Mucosa of stomach (tissue), 1 donor: ENCODE measurements at regions not wholly inside any gene's neighbourhood (a gene's known extent, or its start where the extent isn't known, plus 50 kb on each side); places are given as distances from the start of the nearest gene placed in this dataset.
"Not testable (repeated sequence)": the region's sequence is repeated elsewhere in the genome, so short reads cannot be mapped to it uniquely, and the experiment has no call there.

ENCODE experiments used
- H3K27me3 ChIP-seq: one replicate; pipeline ENCODE4 v1.7.0; 2013; ENCODE audit warnings: mild to moderate bottlenecking, low read length; ENCODE audit not compliant: control insufficient read depth, insufficient read depth
- H3K36me3 ChIP-seq: one replicate; pipeline ENCODE4 v1.7.0; 2013; ENCODE audit warnings: low read length; ENCODE audit not compliant: control insufficient read depth, insufficient read depth
- H3K4me1 ChIP-seq: one replicate; pipeline ENCODE4 v1.7.0; 2013; ENCODE audit warnings: mild to moderate bottlenecking, low read length; ENCODE audit not compliant: control insufficient read depth, insufficient read depth
- H3K4me3 ChIP-seq: one replicate; pipeline ENCODE4 v1.7.0; 2013; ENCODE audit warnings: low read length
- H3K9ac ChIP-seq: one replicate; pipeline ENCODE4 v1.7.0; 2013; ENCODE audit warnings: mild to moderate bottlenecking, low read length, moderate library complexity
- H3K9me3 ChIP-seq: one replicate; pipeline ENCODE4 v1.7.0; 2013; ENCODE audit warnings: mild to moderate bottlenecking, low read length, moderate library complexity; ENCODE audit not compliant: control insufficient read depth
- donor health status: Pancreatic carcinoma.

DNA sequence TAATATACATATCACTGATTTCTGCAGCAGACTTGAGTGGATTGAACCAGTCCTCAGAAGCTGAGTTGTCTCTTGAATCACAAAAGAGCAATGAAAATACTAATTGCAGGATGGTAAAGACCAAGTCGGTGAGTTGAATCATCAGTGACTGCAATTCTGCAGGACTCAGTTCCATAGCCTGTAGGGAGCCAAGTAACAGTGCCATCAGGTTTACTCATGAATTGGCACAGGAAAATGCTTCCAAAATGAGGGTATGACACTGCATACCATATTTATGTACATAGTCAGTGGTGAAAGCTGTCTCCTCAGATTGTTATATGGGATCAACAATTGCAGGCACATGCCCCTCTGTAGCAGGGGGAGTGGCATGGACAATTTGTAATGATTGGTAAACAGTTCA lies 192.8 kb downstream of the CCNG2 start:
- no peaks in the 10 kb centered on the region for H3K36me3 ChIP-seq
- peaks cover 40% of the 10 kb centered on the region for H3K4me1 ChIP-seq
- H3K9ac ChIP-seq = no peak overlapping the region
- H3K9me3 ChIP-seq = no peaks in the 10 kb centered on the region
- H3K27me3 ChIP-seq = no peaks in the 10 kb centered on the region
- no peak overlapping the region for H3K4me3 ChIP-seq

GRCh38 chr4:77352192-77352591 lies 195.2 kb downstream of the CCNG2 start:
- Histone ChIP-seq H3K27me3 (no peaks in the 10 kb centered on the region), H3K4me3 (no peak overlapping the region), H3K9ac (no peak overlapping the region), H3K9me3 (no peaks in the 10 kb centered on the region), H3K4me1 (peaks cover 29% of the 10 kb centered on the region), H3K36me3 (no peaks in the 10 kb centered on the region)

GRCh38 chr4:77353724-77354315 lies 196.8 kb downstream of the CCNG2 start:
- not testable (repeated sequence) for H3K9me3 ChIP-seq, H3K4me3 ChIP-seq, H3K9ac ChIP-seq, H3K36me3 ChIP-seq, H3K27me3 ChIP-seq
- peaks cover 16% of the 10 kb centered on the region for H3K4me1 ChIP-seq

DNA sequence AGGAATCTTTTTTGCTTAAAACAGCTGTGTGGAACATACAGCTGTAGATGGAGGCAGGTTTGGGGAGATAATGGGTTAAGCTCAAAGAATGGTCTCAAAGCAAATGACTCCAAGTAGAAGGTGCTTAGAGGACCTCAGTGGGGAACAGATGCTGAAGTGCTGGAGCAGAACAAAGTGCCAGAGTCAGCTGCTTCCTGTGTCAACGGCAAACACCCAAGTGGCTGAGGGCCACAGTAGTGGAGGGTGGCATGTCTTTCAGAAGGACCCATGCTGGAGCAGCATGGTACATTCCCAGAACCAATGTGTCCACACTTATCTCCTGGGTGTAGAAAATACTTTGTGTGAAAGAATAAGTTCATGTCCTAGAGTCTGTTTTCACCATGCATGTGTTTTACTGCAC lies 197.5 kb downstream of the CCNG2 start:
- Histone ChIP-seq H3K9me3 (no peaks in the 10 kb centered on the region), H3K4me1 (peaks cover 16% of the 10 kb centered on the region), H3K27me3 (no peaks in the 10 kb centered on the region), H3K36me3 (no peaks in the 10 kb centered on the region), H3K9ac (no peak overlapping the region), H3K4me3 (no peak overlapping the region)

GRCh38 chr4:77355731-77356130 lies 198.7 kb downstream of the CCNG2 start:
- Histone ChIP-seq H3K4me1 (peaks cover 16% of the 10 kb centered on the region), H3K9ac (no peak overlapping the region), H3K27me3 (no peaks in the 10 kb centered on the region), H3K9me3 (no peaks in the 10 kb centered on the region), H3K36me3 (no peaks in the 10 kb centered on the region), H3K4me3 (no peak overlapping the region)

DNA sequence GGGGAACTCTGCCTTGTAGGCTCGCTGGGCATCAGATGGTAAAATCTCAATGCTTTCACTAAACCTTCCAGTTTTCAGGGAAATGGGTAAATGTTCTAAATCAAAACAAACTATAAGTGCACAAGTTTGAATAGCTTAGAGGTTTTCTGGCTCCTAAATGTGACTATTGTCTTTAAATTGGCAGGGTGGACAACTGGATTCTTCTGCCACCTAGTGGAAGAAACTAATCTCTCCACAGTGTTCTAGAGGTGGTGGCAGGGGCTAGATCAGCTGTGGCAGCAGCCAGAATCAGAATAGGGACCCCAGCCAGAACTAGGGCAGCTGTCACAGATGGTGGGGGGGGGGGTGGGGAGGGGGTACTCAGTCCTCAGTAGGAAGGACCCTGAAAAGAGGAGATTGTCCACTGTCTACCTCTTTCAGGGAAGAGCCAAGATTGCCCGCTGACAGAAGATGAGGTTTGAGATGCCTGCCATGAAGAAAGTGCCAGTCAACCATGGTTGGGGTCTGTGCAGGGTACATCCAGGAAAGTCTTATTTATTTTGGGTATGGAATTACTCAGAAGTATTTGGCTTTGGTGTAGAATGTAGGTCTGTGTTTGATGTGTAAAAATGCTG lies 201.4 kb downstream of the CCNG2 start:
- H3K27me3 ChIP-seq = no peaks in the 10 kb centered on the region
- no peaks in the 10 kb centered on the region for H3K9me3 ChIP-seq
- H3K4me3 ChIP-seq = no peak overlapping the region
- H3K36me3 ChIP-seq = no peaks in the 10 kb centered on the region
- no peak overlapping the region for H3K9ac ChIP-seq
- H3K4me1 ChIP-seq = no peaks in the 10 kb centered on the region

DNA sequence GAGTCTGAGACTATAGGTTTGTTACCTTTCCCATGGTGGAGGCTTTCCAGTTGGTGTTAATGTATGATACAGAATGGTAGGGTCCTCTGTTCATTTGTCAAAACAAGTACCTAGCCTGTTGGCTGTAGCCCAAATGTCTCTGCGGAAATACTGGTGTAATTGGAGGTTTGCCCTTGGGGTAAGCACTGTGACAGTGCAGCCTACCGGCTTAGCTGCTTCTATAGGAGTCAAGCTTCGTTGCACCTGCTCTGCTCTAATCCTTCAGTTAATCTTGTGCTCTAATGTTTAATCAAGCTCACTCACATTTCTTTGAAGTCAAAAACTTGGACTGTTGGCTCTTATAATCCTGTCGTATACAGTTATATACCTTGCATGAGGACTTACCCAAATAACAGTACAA lies 203.4 kb downstream of the CCNG2 start:
- no peak overlapping the region for H3K9ac ChIP-seq
- no peaks in the 10 kb centered on the region for H3K36me3 ChIP-seq
- H3K9me3 ChIP-seq = no peaks in the 10 kb centered on the region
- no peaks in the 10 kb centered on the region for H3K4me1 ChIP-seq
- no peak overlapping the region for H3K4me3 ChIP-seq
- H3K27me3 ChIP-seq = no peaks in the 10 kb centered on the region

- not testable (repeated sequence) for H3K27me3 ChIP-seq, H3K36me3 ChIP-seq, H3K9ac ChIP-seq, H3K9me3 ChIP-seq, H3K4me1 ChIP-seq, H3K4me3 ChIP-seq
Measured at GRCh38 chr4:77366876-77367275, 209.9 kb downstream of the CCNG2 start.

GRCh38 chr4:77367638-77368037 lies 210.6 kb downstream of the CCNG2 start:
- Histone ChIP-seq H3K27me3 (no peaks in the 10 kb centered on the region), H3K9me3 (no peaks in the 10 kb centered on the region), H3K9ac (no peak overlapping the region), H3K36me3 (no peaks in the 10 kb centered on the region), H3K4me1 (no peaks in the 10 kb centered on the region), H3K4me3 (no peak overlapping the region)

GRCh38 chr4:77372375-77372774 lies 215.4 kb downstream of the CCNG2 start:
- no peak overlapping the region for H3K4me3 ChIP-seq
- H3K9ac ChIP-seq = no peak overlapping the region
- H3K27me3 ChIP-seq = no peaks in the 10 kb centered on the region
- H3K36me3 ChIP-seq = no peaks in the 10 kb centered on the region
- no peaks in the 10 kb centered on the region for H3K9me3 ChIP-seq
- H3K4me1 ChIP-seq = no peaks in the 10 kb centered on the region

GRCh38 chr4:77375866-77376607 lies 219.0 kb downstream of the CCNG2 start:
- no peaks in the 10 kb centered on the region for H3K9me3 ChIP-seq
- H3K36me3 ChIP-seq = no peaks in the 10 kb centered on the region
- H3K4me1 ChIP-seq = no peaks in the 10 kb centered on the region
- no peak overlapping the region for H3K9ac ChIP-seq
- no peak overlapping the region for H3K4me3 ChIP-seq
- H3K27me3 ChIP-seq = no peaks in the 10 kb centered on the region

DNA sequence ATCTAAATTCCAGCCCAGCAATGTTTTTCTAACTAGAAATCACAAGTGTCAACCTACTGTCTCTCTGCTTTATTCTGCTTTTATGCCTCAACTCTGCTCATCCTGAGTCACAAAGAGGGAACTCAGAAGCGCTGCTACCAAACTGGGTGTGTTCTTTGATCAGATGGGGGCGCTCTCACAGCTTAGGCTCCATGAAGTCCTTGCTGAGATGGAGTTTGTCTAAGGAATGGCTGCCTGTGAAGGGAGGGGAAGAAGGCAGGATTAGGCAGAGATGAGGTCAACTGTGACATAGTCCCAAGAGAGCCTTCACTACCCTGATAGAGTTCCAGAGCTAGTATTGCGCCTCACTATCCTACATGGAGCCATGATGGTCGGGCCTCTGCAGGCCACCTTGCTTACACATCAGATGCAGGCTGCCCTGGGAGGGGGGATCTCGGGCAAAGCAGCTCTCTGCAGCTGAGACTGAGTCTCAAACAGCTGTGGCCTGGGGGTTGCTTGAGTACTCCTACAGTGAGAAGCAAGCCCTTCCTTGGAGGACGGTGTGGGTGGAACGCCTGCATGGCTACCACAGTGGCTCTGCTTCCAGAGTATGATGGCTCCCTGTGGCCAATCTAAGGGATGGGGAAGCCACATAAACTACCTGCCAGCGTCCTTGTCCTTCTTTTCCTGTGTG lies 219.9 kb downstream of the CCNG2 start:
- no peak overlapping the region for H3K9ac ChIP-seq
- H3K36me3 ChIP-seq = no peaks in the 10 kb centered on the region
- no peaks in the 10 kb centered on the region for H3K27me3 ChIP-seq
- no peaks in the 10 kb centered on the region for H3K4me1 ChIP-seq
- H3K4me3 ChIP-seq = no peak overlapping the region
- H3K9me3 ChIP-seq = no peaks in the 10 kb centered on the region
